ENCODE measurements at regions not wholly inside any gene's neighbourhood (a gene's known extent, or its start where the extent isn't known, plus 50 kb on each side); places are given as distances from the start of the nearest gene placed in this dataset.

- ChIA-PET POLR2A (ENCODE audit: unreplicated experiment) (no interaction called here), CTCF (no interaction called here)
- Histone ChIP-seq H3F3A (ENCODE audit: low read length, unreplicated experiment) (no peaks in the 10 kb centered on the region), H3K4me3 (ENCODE audit: low read length) (no peak overlapping the region), H3K4me2 (ENCODE audit: low read length) (no peak overlapping the region), H3K9me2 (replicated peaks; ENCODE audit: low read length) (no peaks in the 10 kb centered on the region), H4K20me1 (ENCODE audit: low read length) (no peaks in the 10 kb centered on the region), H3K9me3 (ENCODE audit: low read length) (no peaks in the 10 kb centered on the region), H3K27ac (ENCODE audit: low read length) (no peak overlapping the region), H3K4me1 (ENCODE audit: insufficient read depth, low read length) (no peaks in the 10 kb centered on the region), H3K79me2 (ENCODE audit: low read length) (no peaks in the 10 kb centered on the region), H2AFZ (ENCODE audit: low read length) (no peak overlapping the region), H3K9ac (ENCODE audit: low read length) (no peak overlapping the region), H3K27me3 (ENCODE audit: low read length) (no peaks in the 10 kb centered on the region), H3K36me3 (ENCODE audit: low read depth, low read length) (no peaks in the 10 kb centered on the region)
- ATAC-seq = no peak
- no TSS peak for BruUV-seq (replicated peaks)
- no peak for TF ChIP-seq EZH2 (IDR thresholded peaks at IDR 0.05; ENCODE audit: low read length, unreplicated experiment)
- TF ChIP-seq CTCF (conservative IDR thresholded peaks at IDR 0.05; ENCODE audit: low read depth, low read length) = no peak
- TF ChIP-seq EZH2phosphoT487 (IDR thresholded peaks at IDR 0.05; ENCODE audit: borderline replicate concordance, low read length) = no peak
- intact Hi-C loops (cut with micrococcal nuclease) = no loop called here
- DNase-seq = no peak
Observed at GRCh38 chr9:88291856-88292255, 96.4 kb upstream of the SPIN1 start.

DNA sequence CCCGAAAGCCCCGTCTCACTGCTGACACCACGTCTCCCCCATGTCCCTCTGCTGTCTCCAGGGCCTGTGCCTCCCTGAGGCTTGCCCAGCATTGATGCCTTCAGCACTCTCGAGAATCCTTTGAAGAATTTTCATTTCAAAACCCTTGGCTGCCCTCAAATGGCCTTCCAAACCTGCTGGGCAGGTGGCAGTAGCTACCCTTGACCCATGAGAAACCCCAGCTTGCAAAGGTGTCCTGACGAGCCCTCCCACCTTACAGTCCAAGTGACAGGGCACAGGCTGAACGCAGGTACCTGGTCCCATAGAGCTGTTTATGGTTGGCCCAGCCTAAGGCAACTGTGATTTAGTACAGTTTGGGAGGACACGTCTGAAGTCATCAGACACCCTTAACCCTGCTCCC is 97.2 kb upstream of the SPIN1 start:
- DNase-seq (no peak), ATAC-seq (no peak)
- Histone ChIP-seq H3K27me3 (ENCODE audit: low read length) (no peaks in the 10 kb centered on the region), H3K4me2 (ENCODE audit: low read length) (no peak overlapping the region), H3K4me1 (ENCODE audit: insufficient read depth, low read length) (no peaks in the 10 kb centered on the region), H3K9ac (ENCODE audit: low read length) (no peak overlapping the region), H3K4me3 (ENCODE audit: low read length) (no peak overlapping the region), H3F3A (ENCODE audit: low read length, unreplicated experiment) (no peaks in the 10 kb centered on the region), H3K79me2 (ENCODE audit: low read length) (no peaks in the 10 kb centered on the region), H2AFZ (ENCODE audit: low read length) (no peak overlapping the region), H3K9me3 (ENCODE audit: low read length) (no peaks in the 10 kb centered on the region), H3K36me3 (ENCODE audit: low read depth, low read length) (no peaks in the 10 kb centered on the region), H4K20me1 (ENCODE audit: low read length) (no peaks in the 10 kb centered on the region), H3K9me2 (replicated peaks; ENCODE audit: low read length) (no peaks in the 10 kb centered on the region), H3K27ac (ENCODE audit: low read length) (no peak overlapping the region)
- CTCF ChIA-PET = no interaction called here
- POLR2A ChIA-PET (ENCODE audit: unreplicated experiment) = no interaction called here
- TF ChIP-seq CTCF (conservative IDR thresholded peaks at IDR 0.05; ENCODE audit: low read depth, low read length) (no peak), EZH2phosphoT487 (IDR thresholded peaks at IDR 0.05; ENCODE audit: borderline replicate concordance, low read length) (no peak)
- intact Hi-C loops (cut with micrococcal nuclease) = no loop called here
- BruUV-seq (replicated peaks) = no TSS peak

DNA sequence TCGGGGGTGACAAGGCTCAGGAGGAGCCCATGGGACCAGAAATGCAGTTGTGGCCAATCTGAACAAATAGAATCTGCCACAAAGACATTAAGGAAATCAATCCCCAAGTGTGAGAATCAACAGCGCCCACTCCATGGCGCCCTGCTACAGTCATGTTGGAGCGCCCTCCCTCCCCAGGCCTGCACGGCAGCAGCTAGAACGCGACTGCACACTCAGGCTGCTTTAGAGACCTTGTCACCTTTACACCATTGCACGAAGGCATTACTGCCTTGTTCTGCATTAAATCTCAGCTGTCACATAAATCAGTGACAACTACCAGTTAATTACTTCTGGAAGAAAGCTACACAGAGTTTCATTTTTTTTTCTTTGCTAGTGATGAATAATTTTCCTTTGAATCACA is 98.7 kb upstream of the SPIN1 start:
- H3K79me2 ChIP-seq (ENCODE audit: low read length) = no peaks in the 10 kb centered on the region
- no peaks in the 10 kb centered on the region for H3K36me3 ChIP-seq (ENCODE audit: low read depth, low read length)
- no peaks in the 10 kb centered on the region for H3K4me1 ChIP-seq (ENCODE audit: insufficient read depth, low read length)
- no peak overlapping the region for H3K4me2 ChIP-seq (ENCODE audit: low read length)
- H2AFZ ChIP-seq (ENCODE audit: low read length) = no peak overlapping the region
- H4K20me1 ChIP-seq (ENCODE audit: low read length) = no peaks in the 10 kb centered on the region
- no TSS peak for BruUV-seq (replicated peaks)
- ATAC-seq (no peak), DNase-seq (no peak)
- POLR2A ChIA-PET (ENCODE audit: unreplicated experiment) = no interaction called here
- no peak overlapping the region for H3K27ac ChIP-seq (ENCODE audit: low read length)
- no peak overlapping the region for H3K4me3 ChIP-seq (ENCODE audit: low read length)
- intact Hi-C loops (cut with micrococcal nuclease) = no loop called here
- TF ChIP-seq EZH2phosphoT487 (IDR thresholded peaks at IDR 0.05; ENCODE audit: borderline replicate concordance, low read length) = no peak
- no peak for TF ChIP-seq EZH2 (IDR thresholded peaks at IDR 0.05; ENCODE audit: low read length, unreplicated experiment)
- no peak for TF ChIP-seq CTCF (conservative IDR thresholded peaks at IDR 0.05; ENCODE audit: low read depth, low read length)
- H3K9ac ChIP-seq (ENCODE audit: low read length) = no peak overlapping the region
- no peaks in the 10 kb centered on the region for H3K27me3 ChIP-seq (ENCODE audit: low read length)
- no peaks in the 10 kb centered on the region for H3K9me2 ChIP-seq (replicated peaks; ENCODE audit: low read length)
- no peaks in the 10 kb centered on the region for H3F3A ChIP-seq (ENCODE audit: low read length, unreplicated experiment)
- CTCF ChIA-PET = no interaction called here
- no peaks in the 10 kb centered on the region for H3K9me3 ChIP-seq (ENCODE audit: low read length)
